ENCODE measurements at regions not wholly inside any gene's neighbourhood (a gene's known extent, or its start where the extent isn't known, plus 50 kb on each side); places are given as distances from the start of the nearest gene placed in this dataset.

GRCh38 chr3:20914310-20914709, 728.3 kb upstream of the SGO1 start:
- ATAC-seq (no peak), DNase-seq (ENCODE audit: low spot score) (no peak)
- 0 out of 2 replicates have a peak, but pooled peaks cover 5% of the 10 kb centered on the region for H3K36me3 Mint-ChIP-seq
- CTCF ChIA-PET, result no interaction called here
- TF ChIP-seq ZBTB43 (CRISPR knock-in tag; IDR thresholded peaks at IDR 0.05), result no peak
- TF ChIP-seq E2F4 (CRISPR knock-in tag; IDR thresholded peaks at IDR 0.05; ENCODE audit: borderline replicate concordance, low read depth), result no peak
- no peak for TF ChIP-seq NR1H2 (CRISPR knock-in tag; IDR thresholded peaks at IDR 0.05)
- no peak for TF ChIP-seq OVOL2 (CRISPR knock-in tag; IDR thresholded peaks at IDR 0.05; ENCODE audit: borderline replicate concordance)
- TF ChIP-seq ZNF532 (CRISPR knock-in tag; IDR thresholded peaks at IDR 0.05; ENCODE audit: borderline replicate concordance), result no peak
- no peak for TF ChIP-seq ZNF396 (CRISPR knock-in tag; IDR thresholded peaks at IDR 0.05; ENCODE audit: borderline replicate concordance)
- no peak for TF ChIP-seq KAT7 (CRISPR knock-in tag; IDR thresholded peaks at IDR 0.05; ENCODE audit: borderline replicate concordance)
- no peak for TF ChIP-seq SP1 (CRISPR knock-in tag; conservative IDR thresholded peaks at IDR 0.05)
- TF ChIP-seq ZNF219 (CRISPR knock-in tag; IDR thresholded peaks at IDR 0.05; ENCODE audit: borderline replicate concordance), result no peak
- TF ChIP-seq USF1 (CRISPR knock-in tag; IDR thresholded peaks at IDR 0.05), result no peak
- no peak for TF ChIP-seq FOXP4 (CRISPR knock-in tag; IDR thresholded peaks at IDR 0.05)
- no peak for TF ChIP-seq NFATC4 (CRISPR knock-in tag; IDR thresholded peaks at IDR 0.05)
- no peak for TF ChIP-seq HMGA2 (CRISPR knock-in tag; IDR thresholded peaks at IDR 0.05)
- TF ChIP-seq ZSCAN18 (CRISPR knock-in tag; IDR thresholded peaks at IDR 0.05), result no peak
- H3K9me3 Mint-ChIP-seq, result peaks cover 13% of the 10 kb centered on the region
- POLR2A ChIA-PET, result interaction anchor here (0.6 kb wide), 1 partner anchor 739 kb away, joined by 4 read pairs; no protein-coding TSS in a partner anchor
- peaks cover 24% of the 10 kb centered on the region for H3K4me1 Mint-ChIP-seq
- H3K27ac Mint-ChIP-seq, result no peak overlapping the region
- no peak overlapping the region for H3K4me3 Mint-ChIP-seq
- H3K27me3 Mint-ChIP-seq (ENCODE audit: low read depth), result peaks cover 8% of the 10 kb centered on the region

- no peak for DNase-seq (ENCODE audit: low spot score)
- POLR2A ChIA-PET, result no interaction called here
- CTCF ChIA-PET, result no interaction called here
- no peak for ATAC-seq
- Mint-ChIP-seq H3K27me3 (ENCODE audit: low read depth) (peaks cover 3% of the 10 kb centered on the region), H3K27ac (no peak overlapping the region), H3K4me1 (peaks cover 20% of the 10 kb centered on the region), H3K36me3 (no peaks in the 10 kb centered on the region), H3K9me3 (no peaks in the 10 kb centered on the region), H3K4me3 (no peak overlapping the region)
- TF ChIP-seq TP53 (CRISPR knock-in tag; IDR thresholded peaks at IDR 0.05), result no peak
- TF ChIP-seq ATF2 (CRISPR knock-in tag; IDR thresholded peaks at IDR 0.05; ENCODE audit: borderline replicate concordance, low read depth), result no peak
- TF ChIP-seq ZBTB43 (CRISPR knock-in tag; IDR thresholded peaks at IDR 0.05), result no peak
- TF ChIP-seq SOX15 (CRISPR knock-in tag; IDR thresholded peaks at IDR 0.05), result no peak
- no peak for TF ChIP-seq ZNF121 (CRISPR knock-in tag; IDR thresholded peaks at IDR 0.05)
- TF ChIP-seq ZBTB21 (CRISPR knock-in tag; IDR thresholded peaks at IDR 0.05; ENCODE audit: borderline replicate concordance), result no peak
- no peak for TF ChIP-seq GABPB1 (CRISPR knock-in tag; IDR thresholded peaks at IDR 0.05)
- no peak for TF ChIP-seq PREB (CRISPR knock-in tag; IDR thresholded peaks at IDR 0.05; ENCODE audit: borderline replicate concordance)
Measured at GRCh38 chr3:20912406-20912805, 726.4 kb upstream of the SGO1 start.
